ENCODE measurements at regions not wholly inside any gene's neighbourhood (a gene's known extent, or its start where the extent isn't known, plus 50 kb on each side); places are given as distances from the start of the nearest gene placed in this dataset.

DNA sequence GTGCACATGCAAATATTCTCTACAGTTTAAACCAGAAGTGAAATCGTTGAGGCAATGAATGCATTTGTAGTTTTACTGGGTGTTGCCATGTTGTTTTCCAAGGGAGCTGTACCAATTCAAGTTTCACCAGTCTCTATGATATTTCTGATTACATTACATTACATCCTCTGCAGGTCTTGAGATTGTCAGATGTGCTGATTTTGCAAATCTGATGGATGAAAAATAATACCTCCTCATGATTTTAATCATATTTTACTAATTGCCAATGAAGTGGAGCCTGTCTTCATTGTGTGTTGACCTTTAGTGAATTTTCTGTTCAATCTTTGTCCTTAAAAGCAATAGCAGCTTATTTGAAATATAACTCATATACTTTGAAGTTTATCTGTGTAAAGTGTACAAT lies 282.4 kb downstream of the NR2F2 start:
- Histone ChIP-seq H3K9me3 (peaks cover 0 to 12% (median 6%) of the 10 kb centered on the region in 3 donors), H3K4me3 (no peak overlapping the region), H3K4me1 (no peaks in the 10 kb centered on the region), H3K27ac (no peak overlapping the region), H3K27me3 (no peaks in the 10 kb centered on the region), H3K36me3 (no peaks in the 10 kb centered on the region)
- intact Hi-C loops (cut with DNase I; ENCODE audit: low total_unique reads) = no loop called here
- no peak for DNase-seq
- TF ChIP-seq, protein P1, sequence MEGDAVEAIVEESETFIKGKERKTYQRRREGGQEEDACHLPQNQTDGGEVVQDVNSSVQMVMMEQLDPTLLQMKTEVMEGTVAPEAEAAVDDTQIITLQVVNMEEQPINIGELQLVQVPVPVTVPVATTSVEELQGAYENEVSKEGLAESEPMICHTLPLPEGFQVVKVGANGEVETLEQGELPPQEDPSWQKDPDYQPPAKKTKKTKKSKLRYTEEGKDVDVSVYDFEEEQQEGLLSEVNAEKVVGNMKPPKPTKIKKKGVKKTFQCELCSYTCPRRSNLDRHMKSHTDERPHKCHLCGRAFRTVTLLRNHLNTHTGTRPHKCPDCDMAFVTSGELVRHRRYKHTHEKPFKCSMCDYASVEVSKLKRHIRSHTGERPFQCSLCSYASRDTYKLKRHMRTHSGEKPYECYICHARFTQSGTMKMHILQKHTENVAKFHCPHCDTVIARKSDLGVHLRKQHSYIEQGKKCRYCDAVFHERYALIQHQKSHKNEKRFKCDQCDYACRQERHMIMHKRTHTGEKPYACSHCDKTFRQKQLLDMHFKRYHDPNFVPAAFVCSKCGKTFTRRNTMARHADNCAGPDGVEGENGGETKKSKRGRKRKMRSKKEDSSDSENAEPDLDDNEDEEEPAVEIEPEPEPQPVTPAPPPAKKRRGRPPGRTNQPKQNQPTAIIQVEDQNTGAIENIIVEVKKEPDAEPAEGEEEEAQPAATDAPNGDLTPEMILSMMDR (IDR thresholded peaks at IDR 0.05) = no peak

DNA sequence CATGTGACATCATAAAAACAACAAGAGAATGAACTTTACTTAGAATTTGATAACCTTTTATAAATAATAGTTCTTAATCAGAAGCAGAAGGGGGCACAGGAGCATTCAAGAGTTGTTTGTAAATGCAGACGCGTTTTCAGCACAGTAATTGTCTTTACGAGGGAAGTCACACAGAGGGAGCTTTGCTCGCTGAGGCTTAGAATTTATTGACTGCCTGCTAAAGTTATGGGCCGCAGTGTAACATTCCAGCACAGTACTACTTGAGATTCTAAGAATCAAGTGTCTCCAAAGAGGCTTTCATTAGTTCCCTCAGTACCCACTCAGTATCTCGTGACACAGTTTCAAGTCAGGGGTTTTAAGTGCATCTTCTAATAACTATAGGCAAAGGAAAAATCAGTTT lies 288.7 kb downstream of the NR2F2 start:
- Histone ChIP-seq H3K4me3 (no peak overlapping the region), H3K27me3 (no peaks in the 10 kb centered on the region), H3K36me3 (no peaks in the 10 kb centered on the region), H3K4me1 (no peaks in the 10 kb centered on the region), H3K27ac (no peak overlapping the region), H3K9me3 (peaks cover 0 to 5% (median 0%) of the 10 kb centered on the region in 3 donors)
- TF ChIP-seq, protein P1 (IDR thresholded peaks at IDR 0.05) = no peak
- no peak for DNase-seq
- intact Hi-C loops (cut with DNase I; ENCODE audit: low total_unique reads) = no loop called here

DNA sequence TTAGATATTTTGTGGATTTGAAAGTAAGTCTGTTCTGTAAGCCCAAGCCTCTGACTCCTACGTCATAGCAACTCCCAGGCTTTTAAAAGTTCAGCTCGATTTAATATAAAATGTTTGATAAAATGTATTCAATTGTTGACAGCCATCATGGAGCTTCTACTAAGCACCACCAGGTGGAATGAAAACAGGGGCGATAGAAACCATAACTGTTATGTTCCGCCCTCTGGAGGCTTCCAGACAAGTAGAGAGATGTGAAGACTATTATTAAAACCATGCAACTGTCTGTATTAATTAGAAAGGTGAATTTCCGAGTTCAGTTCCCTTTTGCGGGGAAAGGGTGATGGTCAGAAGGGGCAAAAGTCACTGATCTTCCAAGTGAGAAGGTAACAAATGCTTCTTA lies 292.2 kb downstream of the NR2F2 start:
- DNase-seq = no peak
- Histone ChIP-seq H3K27me3 (no peaks in the 10 kb centered on the region), H3K4me3 (no peak overlapping the region), H3K36me3 (no peaks in the 10 kb centered on the region), H3K27ac (no peak overlapping the region), H3K9me3 (no peaks in the 10 kb centered on the region), H3K4me1 (no peaks in the 10 kb centered on the region)
- TF ChIP-seq, protein P1 (IDR thresholded peaks at IDR 0.05) = no peak
- intact Hi-C loops (cut with DNase I; ENCODE audit: low total_unique reads) = no loop called here

- Histone ChIP-seq H3K9me3 (no peaks in the 10 kb centered on the region), H3K4me3 (no peak overlapping the region), H3K27me3 (no peaks in the 10 kb centered on the region), H3K36me3 (no peaks in the 10 kb centered on the region), H3K27ac (no peak overlapping the region), H3K4me1 (peaks cover 0 to 13% (median 4%) of the 10 kb centered on the region in 4 donors)
- intact Hi-C loops (cut with DNase I; ENCODE audit: low total_unique reads) = no loop called here
- TF ChIP-seq, protein P1 (IDR thresholded peaks at IDR 0.05) = no peak
- no peak for DNase-seq
Measured at GRCh38 chr15:96625256-96625655, 294.8 kb downstream of the NR2F2 start.

DNA sequence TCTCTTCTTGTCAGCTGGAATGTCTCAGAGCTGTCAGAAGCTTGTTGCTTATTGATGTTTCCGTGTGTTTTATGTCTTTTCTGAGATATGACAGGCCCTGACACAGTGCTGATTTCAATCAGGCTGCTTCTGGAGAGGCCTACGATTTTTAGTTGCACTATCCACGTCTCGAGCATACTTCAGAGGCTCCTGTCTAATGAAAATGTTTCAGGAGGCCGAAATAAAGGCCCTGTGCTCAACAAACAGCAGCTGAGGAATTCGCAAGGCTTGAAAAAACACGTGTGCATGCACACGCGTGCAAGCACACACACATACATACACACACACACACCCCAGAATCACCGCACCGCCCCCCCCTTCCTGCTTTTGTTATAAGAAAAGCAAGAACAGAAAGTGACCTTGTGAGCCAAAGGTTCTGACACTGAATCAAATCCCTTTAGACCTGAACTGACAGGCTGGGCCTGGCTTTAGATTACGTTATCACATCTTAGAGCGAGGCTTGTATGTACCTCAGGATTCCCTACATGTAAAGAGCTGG lies 296.6 kb downstream of the NR2F2 start:
- H3K4me1 ChIP-seq = peaks cover 0 to 13% (median 4%) of the 10 kb centered on the region in 4 donors
- H3K4me3 ChIP-seq = no peak overlapping the region
- no peak for DNase-seq
- TF ChIP-seq, protein P1 (IDR thresholded peaks at IDR 0.05) = no peak
- H3K27me3 ChIP-seq = no peaks in the 10 kb centered on the region
- no peaks in the 10 kb centered on the region for H3K36me3 ChIP-seq
- intact Hi-C loops (cut with DNase I; ENCODE audit: low total_unique reads) = no loop called here
- no peaks in the 10 kb centered on the region for H3K9me3 ChIP-seq
- no peak overlapping the region for H3K27ac ChIP-seq

DNA sequence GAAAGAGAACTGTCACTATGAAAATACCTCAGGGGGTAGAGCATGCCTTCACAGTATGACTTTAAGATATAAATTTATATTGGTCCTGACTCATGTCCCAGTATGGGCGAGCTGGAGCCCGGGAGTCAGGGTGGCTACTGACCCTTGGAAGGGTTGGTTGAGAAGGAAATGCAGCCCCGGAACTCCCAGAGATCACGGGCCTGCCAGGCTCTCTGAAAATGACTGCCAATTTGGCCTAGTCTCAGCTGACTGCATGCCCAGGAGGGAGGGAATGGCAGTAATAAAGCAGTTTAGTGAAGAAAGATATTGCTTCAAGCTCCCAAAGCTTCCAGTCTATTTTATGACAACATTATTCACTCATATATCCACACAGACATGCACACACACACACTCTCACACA lies 299.0 kb downstream of the NR2F2 start:
- Histone ChIP-seq H3K9me3 (no peaks in the 10 kb centered on the region), H3K4me1 (peaks cover 0 to 13% (median 4%) of the 10 kb centered on the region in 4 donors), H3K36me3 (no peaks in the 10 kb centered on the region), H3K27me3 (no peaks in the 10 kb centered on the region), H3K4me3 (no peak overlapping the region), H3K27ac (peak overlapping the region in 1 of 2 donors; percentile 13)
- peak; percentile 36 to 82 for DNase-seq
- TF ChIP-seq, protein P1 (IDR thresholded peaks at IDR 0.05) = no peak
- intact Hi-C loops (cut with DNase I; ENCODE audit: low total_unique reads) = no loop called here

All from tibial artery (tissue), 4 donors.